Fibroblast of skin of scalp (primary cell): ENCODE measurements at regions not wholly inside any gene's neighbourhood (a gene's known extent, or its start where the extent isn't known, plus 50 kb on each side); places are given as distances from the start of the nearest gene placed in this dataset.

Experiments used
- DNase-seq: peaks from one replicate; pipeline ENCODE4 v3.0.0-alpha.2; 2013

- DNase-seq = no peak
These were observed 249.7 kb downstream of the SPTSSA start for GRCh38 chr14:34212172-34212929.

GRCh38 chr14:34211732-34212131, 250.3 kb downstream of the SPTSSA start:
- DNase-seq = no peak

GRCh38 chr14:34208532-34208931, 253.5 kb downstream of the SPTSSA start:
- no peak for DNase-seq

- DNase-seq = no peak
These were observed 254.9 kb upstream of the EGLN3 start for GRCh38 chr14:34205799-34206198.

GRCh38 chr14:34204774-34205173, 253.9 kb upstream of the EGLN3 start:
- DNase-seq = peak; percentile 5

GRCh38 chr14:34203251-34203722, 252.4 kb upstream of the EGLN3 start:
- peak; percentile 54 for DNase-seq

GRCh38 chr14:34201909-34202637, 251.2 kb upstream of the EGLN3 start:
- no peak for DNase-seq

- DNase-seq = peak; percentile 43
These were observed 248.7 kb upstream of the EGLN3 start for GRCh38 chr14:34199585-34199984.

GRCh38 chr14:34198096-34198495, 247.2 kb upstream of the EGLN3 start:
- no peak for DNase-seq

GRCh38 chr14:34195964-34196363, 245.1 kb upstream of the EGLN3 start:
- no peak for DNase-seq

- no peak for DNase-seq
These were observed 239.8 kb upstream of the EGLN3 start for GRCh38 chr14:34190717-34191116.

- DNase-seq = no peak
These were observed 239.0 kb upstream of the EGLN3 start for GRCh38 chr14:34189866-34190265.

GRCh38 chr14:34187519-34188044, 236.7 kb upstream of the EGLN3 start:
- DNase-seq = no peak

- DNase-seq = no peak
These were observed 236.2 kb upstream of the EGLN3 start for GRCh38 chr14:34187061-34187460.

GRCh38 chr14:34184126-34184525, 233.3 kb upstream of the EGLN3 start:
- DNase-seq = no peak

GRCh38 chr14:34183478-34183877, 232.6 kb upstream of the EGLN3 start:
- no peak for DNase-seq

- DNase-seq = no peak
These were observed 230.5 kb upstream of the EGLN3 start for GRCh38 chr14:34181338-34181737.

- no peak for DNase-seq
These were observed 230.0 kb upstream of the EGLN3 start for GRCh38 chr14:34180869-34181268.

GRCh38 chr14:34180434-34180833, 229.6 kb upstream of the EGLN3 start:
- no peak for DNase-seq

GRCh38 chr14:34179727-34180126, 228.9 kb upstream of the EGLN3 start:
- no peak for DNase-seq

GRCh38 chr14:34177466-34177865, 226.6 kb upstream of the EGLN3 start:
- no peak for DNase-seq

- no peak for DNase-seq
These were observed 224.7 kb upstream of the EGLN3 start for GRCh38 chr14:34175574-34175973.

GRCh38 chr14:34174973-34175372, 224.1 kb upstream of the EGLN3 start:
- DNase-seq = no peak

- DNase-seq = no peak
These were observed 223.0 kb upstream of the EGLN3 start for GRCh38 chr14:34173916-34174315.
